CD14-positive monocyte (primary cell): ENCODE measurements at regions not wholly inside any gene's neighbourhood (a gene's known extent, or its start where the extent isn't known, plus 50 kb on each side); places are given as distances from the start of the nearest gene placed in this dataset.

Experiments
- DNase-seq, 3 donors: peaks; one replicate each; pipeline ENCODE4 v3.0.0-alpha.2; 2011 to 2022
- H2AFZ ChIP-seq: 2 replicates; pipeline ENCODE4 v1.6.0; 2012; ENCODE audit warnings: mild to moderate bottlenecking, low read depth, low read length, inconsistent platforms; ENCODE audit not compliant: insufficient read depth, poor library complexity, severe bottlenecking
- H3K27ac ChIP-seq, 2 donors: 1 replicate in 1 of 2; 2 replicates in 1 of 2; pipeline ENCODE4 v1.5.1; 2012 to 2013; ENCODE audit warnings: low read length in 2 of 2, control low read depth in 1 of 2, inconsistent platforms in 1 of 2, low read depth in 1 of 2, mild to moderate bottlenecking in 1 of 2
- H3K27me3 ChIP-seq, 2 donors: one replicate each; pipeline versions ENCODE4 v1.6.0 to v1.6.1; 2011 to 2013; ENCODE audit warnings: low read length in 2 of 2; ENCODE audit not compliant: control insufficient read depth in 2 of 2, insufficient read depth in 2 of 2
- H3K36me3 ChIP-seq, 2 donors: replicated peaks in 1 of 2; 1 replicate in 1 of 2; 2 replicates in 1 of 2; pipeline versions ENCODE4 v1.5.1 to v1.6.1; 2012 to 2013; ENCODE audit warnings: low read length in 2 of 2, control low read depth in 1 of 2, inconsistent platforms in 1 of 2, mild to moderate bottlenecking in 1 of 2; ENCODE audit not compliant: insufficient read depth in 2 of 2, control insufficient read depth in 1 of 2
- H3K4me1 ChIP-seq, 2 donors: 1 replicate in 1 of 2; 2 replicates in 1 of 2; pipeline versions ENCODE4 v1.5.1 to v1.6.1; 2012 to 2013; ENCODE audit warnings: low read length in 2 of 2, control low read depth in 1 of 2, inconsistent platforms in 1 of 2, mild to moderate bottlenecking in 1 of 2, moderate library complexity in 1 of 2; ENCODE audit not compliant: insufficient read depth in 2 of 2, control insufficient read depth in 1 of 2
- H3K4me2 ChIP-seq: replicated peaks from 2 replicates; pipeline ENCODE3; 2012; ENCODE audit warnings: low read length, moderate library complexity, mild to moderate bottlenecking; ENCODE audit not compliant: poor library complexity, severe bottlenecking; ENCODE audit errors: extremely low read depth
- H3K4me3 ChIP-seq, 3 experiments: fragments of 200-600 bp in 1 of 3; sonication (generic) in 1 of 3; replicated peaks in 1 of 3; 1 replicate in 2 of 3; 2 replicates in 1 of 3; pipeline ENCODE4 v1.5.1; 2011 to 2013; ENCODE audit warnings: low read length in 3 of 3, mild to moderate bottlenecking in 3 of 3, control low read depth in 2 of 3, low read depth in 2 of 3, inconsistent platforms in 1 of 3, moderate library complexity in 1 of 3
- H3K79me2 ChIP-seq: 2 replicates; pipeline ENCODE4 v1.6.0; 2012; ENCODE audit warnings: mild to moderate bottlenecking, control low read depth, inconsistent platforms, low read length, moderate library complexity; ENCODE audit not compliant: insufficient read depth
- H3K9ac ChIP-seq: 2 replicates; pipeline ENCODE4 v1.6.0; 2017; ENCODE audit warnings: low read length, mild to moderate bottlenecking; ENCODE audit not compliant: insufficient read depth, poor library complexity, severe bottlenecking
- H3K9me3 ChIP-seq, 2 donors: replicated peaks in 1 of 2; 1 replicate in 1 of 2; 2 replicates in 1 of 2; pipeline versions ENCODE4 v1.5.1 to v1.6.1; 2012 to 2013; ENCODE audit warnings: low read length in 2 of 2, control low read depth in 1 of 2; ENCODE audit not compliant: control insufficient read depth in 1 of 2, insufficient read depth in 1 of 2
- H4K20me1 ChIP-seq: 2 replicates; pipeline ENCODE4 v1.6.0; 2012; ENCODE audit warnings: mild to moderate bottlenecking, low read length, control low read depth, moderate library complexity; ENCODE audit not compliant: insufficient read depth
- H3K27ac Mint-ChIP-seq, 7 donors: one replicate each; pipeline ENCODE4 v1.8.0; 2020; ENCODE audit warnings: mild to moderate bottlenecking in 7 of 7, mixed read lengths in 7 of 7, moderate library complexity in 6 of 7, inconsistent platforms in 2 of 7
- H3K27me3 Mint-ChIP-seq, 3 donors: one replicate each; pipeline ENCODE4 v1.8.0; 2021 to 2022; ENCODE audit warnings: low read depth in 3 of 3, mild to moderate bottlenecking in 3 of 3, mixed read lengths in 3 of 3, moderate library complexity in 3 of 3, inconsistent platforms in 1 of 3
- H3K36me3 Mint-ChIP-seq, 2 donors: one replicate each; pipeline ENCODE4 v1.8.0; 2020; ENCODE audit warnings: mixed read lengths in 2 of 2, inconsistent platforms in 1 of 2, mild to moderate bottlenecking in 1 of 2
- H3K4me1 Mint-ChIP-seq: one replicate; pipeline ENCODE4 v1.8.0; 2020; ENCODE audit warnings: mild to moderate bottlenecking, mixed read lengths
- H3K4me3 Mint-ChIP-seq, 2 donors: one replicate each; pipeline ENCODE4 v1.8.0; 2020; ENCODE audit warnings: mild to moderate bottlenecking in 2 of 2, mixed read lengths in 2 of 2, moderate library complexity in 1 of 2
- H3K9me3 Mint-ChIP-seq, 7 donors: one replicate each; pipeline ENCODE4 v1.8.0; 2020 to 2022; ENCODE audit warnings: mixed read lengths in 7 of 7, mild to moderate bottlenecking in 6 of 7, moderate library complexity in 6 of 7, inconsistent platforms in 2 of 7
- WGBS: methylation state at CpG from one replicate; pipeline ENCODE4 v1.1.5; 2013; ENCODE audit warnings: missing lambda C conversion rate; ENCODE audit not compliant: insufficient coverage; 5-methylcytosine and 5-hydroxymethylcytosine counted together
- intact Hi-C, 2 donors: fragments of 100-400 bp; cut with micrococcal nuclease; formaldehyde crosslinking; loops; one replicate each; pipeline versions ENCODE4 v1.15.0 to v1.15.1; 2023
- TF ChIP-seq, protein P1 (sequence below): fragments of 200-600 bp; IDR thresholded peaks from one replicate; pipeline ENCODE4 v1.8.0; 2022; ENCODE audit warnings: antibody characterized with exemption, mild to moderate bottlenecking

DNA sequence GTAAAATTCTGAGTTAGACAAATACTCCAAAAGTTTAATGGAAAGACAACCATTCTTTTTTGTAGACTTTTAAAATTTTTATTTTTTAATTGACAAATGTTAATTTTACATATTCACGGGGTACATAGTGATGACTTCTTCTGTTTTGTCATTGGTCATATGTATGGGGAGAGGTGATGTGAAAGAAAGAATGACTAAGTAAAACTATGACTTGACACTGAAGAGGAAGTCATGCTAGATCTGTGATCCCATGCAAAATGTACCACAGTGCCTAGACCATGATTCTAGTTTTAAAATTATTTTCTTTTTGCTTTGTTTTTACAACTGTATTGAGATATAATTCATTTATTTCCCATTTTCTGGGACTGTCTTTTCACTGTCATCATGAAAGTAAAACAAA lies 281.6 kb downstream of the MBNL1 start:
- Mint-ChIP-seq H3K36me3 (no peaks in the 10 kb centered on the region), H3K27ac (no peak overlapping the region), H3K9me3 (peaks cover 0 to 10% (median 0%) of the 10 kb centered on the region in 7 donors), H3K4me3 (no peak overlapping the region), H3K27me3 (no peaks in the 10 kb centered on the region), H3K4me1 (no peaks in the 10 kb centered on the region)
- no peak overlapping the region for H3K27ac ChIP-seq
- intact Hi-C loops: no loop called here
- H3K36me3 ChIP-seq: no peaks in the 10 kb centered on the region
- no peak overlapping the region for H3K4me3 ChIP-seq
- H3K27me3 ChIP-seq: no peaks in the 10 kb centered on the region
- H4K20me1 ChIP-seq: no peaks in the 10 kb centered on the region
- no peaks in the 10 kb centered on the region for H3K9me3 ChIP-seq
- no peaks in the 10 kb centered on the region for H3K79me2 ChIP-seq
- no peaks in the 10 kb centered on the region for H3K4me1 ChIP-seq
- H2AFZ ChIP-seq: no peak overlapping the region
- no peak for DNase-seq
- H3K4me2 ChIP-seq: no peak overlapping the region
- H3K9ac ChIP-seq: no peak overlapping the region
- TF ChIP-seq, protein P1, sequence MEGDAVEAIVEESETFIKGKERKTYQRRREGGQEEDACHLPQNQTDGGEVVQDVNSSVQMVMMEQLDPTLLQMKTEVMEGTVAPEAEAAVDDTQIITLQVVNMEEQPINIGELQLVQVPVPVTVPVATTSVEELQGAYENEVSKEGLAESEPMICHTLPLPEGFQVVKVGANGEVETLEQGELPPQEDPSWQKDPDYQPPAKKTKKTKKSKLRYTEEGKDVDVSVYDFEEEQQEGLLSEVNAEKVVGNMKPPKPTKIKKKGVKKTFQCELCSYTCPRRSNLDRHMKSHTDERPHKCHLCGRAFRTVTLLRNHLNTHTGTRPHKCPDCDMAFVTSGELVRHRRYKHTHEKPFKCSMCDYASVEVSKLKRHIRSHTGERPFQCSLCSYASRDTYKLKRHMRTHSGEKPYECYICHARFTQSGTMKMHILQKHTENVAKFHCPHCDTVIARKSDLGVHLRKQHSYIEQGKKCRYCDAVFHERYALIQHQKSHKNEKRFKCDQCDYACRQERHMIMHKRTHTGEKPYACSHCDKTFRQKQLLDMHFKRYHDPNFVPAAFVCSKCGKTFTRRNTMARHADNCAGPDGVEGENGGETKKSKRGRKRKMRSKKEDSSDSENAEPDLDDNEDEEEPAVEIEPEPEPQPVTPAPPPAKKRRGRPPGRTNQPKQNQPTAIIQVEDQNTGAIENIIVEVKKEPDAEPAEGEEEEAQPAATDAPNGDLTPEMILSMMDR: no peak
- no CpG with 5 or more reads among the region's 1 CpG for WGBS

DNA sequence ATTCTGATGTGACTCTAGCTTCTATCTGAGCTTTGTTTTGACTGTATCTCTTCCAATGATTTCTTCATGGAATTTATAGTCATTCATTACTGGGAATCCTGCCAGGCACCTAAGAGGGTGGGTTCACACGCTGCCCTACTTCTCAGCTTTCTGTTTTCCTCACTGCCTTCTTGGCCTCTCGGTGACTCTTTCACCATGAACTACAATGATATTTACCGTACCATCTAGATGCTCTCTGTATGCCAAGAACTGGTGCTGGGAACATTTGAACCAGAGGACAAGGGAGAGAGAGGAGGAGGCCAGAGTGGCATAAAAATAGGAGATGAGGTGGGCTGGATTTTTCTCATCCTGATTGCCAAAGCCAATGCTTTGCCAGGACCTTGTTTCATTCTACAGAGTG lies 280.0 kb upstream of the P2RY1 start:
- Histone ChIP-seq H3K4me2 (no peak overlapping the region), H3K4me3 (no peak overlapping the region), H3K36me3 (no peaks in the 10 kb centered on the region), H3K27ac (no peak overlapping the region), H3K9me3 (peaks cover 0 to 8% of the 10 kb centered on the region in 2 donors), H2AFZ (no peak overlapping the region), H4K20me1 (no peaks in the 10 kb centered on the region), H3K4me1 (no peaks in the 10 kb centered on the region), H3K9ac (no peak overlapping the region), H3K27me3 (no peaks in the 10 kb centered on the region), H3K79me2 (no peaks in the 10 kb centered on the region)
- 90% methylated on average over 2 of the region's 3 CpGs for WGBS
- H3K9me3 Mint-ChIP-seq: peaks cover 4 to 24% (median 8%) of the 10 kb centered on the region in 7 donors
- H3K36me3 Mint-ChIP-seq: no peaks in the 10 kb centered on the region
- peaks cover 2% of the 10 kb centered on the region for H3K4me1 Mint-ChIP-seq
- H3K4me3 Mint-ChIP-seq: no peak overlapping the region
- no peak for DNase-seq
- no peaks in the 10 kb centered on the region for H3K27me3 Mint-ChIP-seq
- no peak overlapping the region for H3K27ac Mint-ChIP-seq
- intact Hi-C loops: no loop called here
- TF ChIP-seq, protein P1: no peak
